ENCODE measurements at regions not wholly inside any gene's neighbourhood (a gene's known extent, or its start where the extent isn't known, plus 50 kb on each side); places are given as distances from the start of the nearest gene placed in this dataset.

DNA sequence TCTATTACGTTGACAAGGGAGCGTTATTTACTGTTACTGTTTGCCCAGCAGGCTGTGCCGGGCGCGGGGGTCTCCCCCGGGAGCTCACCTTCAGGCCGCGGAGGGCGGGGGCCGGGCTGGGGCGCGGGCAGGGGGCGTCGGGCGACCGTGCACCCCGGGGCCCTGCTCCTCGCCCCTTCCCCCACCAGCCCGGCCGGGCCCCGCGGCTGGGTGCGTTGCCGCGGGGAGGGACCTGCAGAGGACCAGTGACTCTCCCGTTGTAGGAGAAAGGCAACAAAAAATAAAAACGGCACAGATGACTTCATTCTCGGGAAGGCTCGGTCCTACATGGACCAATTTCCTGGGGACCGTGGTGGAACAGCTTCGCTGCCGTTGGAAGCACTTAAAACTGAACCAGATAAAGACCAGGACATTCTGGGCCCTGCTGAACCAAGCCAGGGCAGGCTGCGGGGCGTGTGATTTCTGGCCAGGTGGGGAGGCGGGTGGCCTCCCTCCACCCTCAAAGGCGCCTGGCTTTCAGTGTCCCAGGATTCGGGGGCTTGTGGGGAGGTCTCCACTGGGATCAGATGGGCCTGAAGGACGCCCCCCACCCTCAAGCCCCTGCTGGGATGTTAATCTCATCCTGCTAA is 57.4 kb downstream of the IGLL1 start:
- TF ChIP-seq, protein P1, sequence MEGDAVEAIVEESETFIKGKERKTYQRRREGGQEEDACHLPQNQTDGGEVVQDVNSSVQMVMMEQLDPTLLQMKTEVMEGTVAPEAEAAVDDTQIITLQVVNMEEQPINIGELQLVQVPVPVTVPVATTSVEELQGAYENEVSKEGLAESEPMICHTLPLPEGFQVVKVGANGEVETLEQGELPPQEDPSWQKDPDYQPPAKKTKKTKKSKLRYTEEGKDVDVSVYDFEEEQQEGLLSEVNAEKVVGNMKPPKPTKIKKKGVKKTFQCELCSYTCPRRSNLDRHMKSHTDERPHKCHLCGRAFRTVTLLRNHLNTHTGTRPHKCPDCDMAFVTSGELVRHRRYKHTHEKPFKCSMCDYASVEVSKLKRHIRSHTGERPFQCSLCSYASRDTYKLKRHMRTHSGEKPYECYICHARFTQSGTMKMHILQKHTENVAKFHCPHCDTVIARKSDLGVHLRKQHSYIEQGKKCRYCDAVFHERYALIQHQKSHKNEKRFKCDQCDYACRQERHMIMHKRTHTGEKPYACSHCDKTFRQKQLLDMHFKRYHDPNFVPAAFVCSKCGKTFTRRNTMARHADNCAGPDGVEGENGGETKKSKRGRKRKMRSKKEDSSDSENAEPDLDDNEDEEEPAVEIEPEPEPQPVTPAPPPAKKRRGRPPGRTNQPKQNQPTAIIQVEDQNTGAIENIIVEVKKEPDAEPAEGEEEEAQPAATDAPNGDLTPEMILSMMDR (IDR thresholded peaks at IDR 0.05): no peak

DNA sequence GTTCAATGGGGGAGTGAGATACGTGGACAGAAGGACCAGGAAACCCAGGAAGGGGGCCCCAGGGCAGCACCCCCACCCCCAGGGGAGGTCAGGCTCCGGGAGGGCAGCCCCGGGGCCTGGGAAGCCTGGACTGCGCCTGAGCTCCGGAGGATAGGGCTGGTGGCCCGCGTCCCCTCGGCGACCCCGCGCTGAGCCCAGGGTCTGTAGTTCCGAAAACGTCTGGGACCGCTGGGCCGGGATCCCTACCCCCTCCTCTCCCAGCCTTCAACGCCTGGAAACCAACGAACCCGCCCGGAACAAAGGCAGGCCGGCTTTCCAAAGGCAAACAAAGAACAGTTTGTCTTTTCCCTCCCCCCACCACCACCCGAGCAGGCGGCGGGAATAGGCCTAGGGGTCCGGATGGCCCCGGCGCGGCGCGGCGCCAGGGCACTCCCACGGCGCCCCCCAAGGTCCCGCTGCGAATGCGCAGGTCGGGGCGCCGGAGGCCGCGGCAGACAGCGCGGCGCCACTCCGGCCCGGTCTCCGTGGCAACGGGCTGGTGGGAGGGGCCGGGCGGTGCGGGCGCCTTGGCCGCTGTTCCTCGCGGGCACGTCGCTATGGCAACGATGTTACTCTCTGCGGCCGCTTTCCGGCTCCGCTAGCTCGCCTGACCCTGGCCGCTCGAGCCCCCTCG is 58.5 kb downstream of the IGLL1 start:
- TF ChIP-seq, protein P1 (IDR thresholded peaks at IDR 0.05): no peak

DNA sequence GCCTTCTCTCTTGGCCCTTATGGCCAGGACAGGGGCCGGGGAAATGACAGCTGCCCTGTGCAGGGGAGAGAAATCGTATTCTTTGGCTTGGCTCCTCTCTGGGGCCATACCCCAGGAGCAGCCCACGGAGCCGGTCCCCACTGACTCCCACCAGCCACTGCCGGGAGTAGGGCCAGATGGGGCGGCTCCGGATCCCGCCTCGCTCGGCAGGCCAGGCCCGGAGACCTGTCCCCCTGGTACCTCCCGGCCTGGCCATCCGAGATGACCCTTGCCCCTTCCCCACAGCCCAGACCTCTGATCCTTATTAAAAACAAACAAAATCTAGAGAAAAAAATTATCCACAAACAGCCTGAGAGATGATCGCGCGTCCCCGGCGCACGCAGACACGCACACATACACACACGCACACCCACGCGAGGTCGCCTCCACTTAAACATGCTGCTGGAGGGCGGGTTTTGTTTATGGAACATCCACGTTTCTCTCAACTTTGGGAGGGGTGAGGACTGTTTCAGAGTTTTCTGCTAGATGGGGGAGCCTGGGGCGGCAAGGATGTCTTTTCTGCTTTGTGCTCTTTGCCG is 59.1 kb downstream of the IGLL1 start:
- TF ChIP-seq, protein P1 (IDR thresholded peaks at IDR 0.05): no peak

DNA sequence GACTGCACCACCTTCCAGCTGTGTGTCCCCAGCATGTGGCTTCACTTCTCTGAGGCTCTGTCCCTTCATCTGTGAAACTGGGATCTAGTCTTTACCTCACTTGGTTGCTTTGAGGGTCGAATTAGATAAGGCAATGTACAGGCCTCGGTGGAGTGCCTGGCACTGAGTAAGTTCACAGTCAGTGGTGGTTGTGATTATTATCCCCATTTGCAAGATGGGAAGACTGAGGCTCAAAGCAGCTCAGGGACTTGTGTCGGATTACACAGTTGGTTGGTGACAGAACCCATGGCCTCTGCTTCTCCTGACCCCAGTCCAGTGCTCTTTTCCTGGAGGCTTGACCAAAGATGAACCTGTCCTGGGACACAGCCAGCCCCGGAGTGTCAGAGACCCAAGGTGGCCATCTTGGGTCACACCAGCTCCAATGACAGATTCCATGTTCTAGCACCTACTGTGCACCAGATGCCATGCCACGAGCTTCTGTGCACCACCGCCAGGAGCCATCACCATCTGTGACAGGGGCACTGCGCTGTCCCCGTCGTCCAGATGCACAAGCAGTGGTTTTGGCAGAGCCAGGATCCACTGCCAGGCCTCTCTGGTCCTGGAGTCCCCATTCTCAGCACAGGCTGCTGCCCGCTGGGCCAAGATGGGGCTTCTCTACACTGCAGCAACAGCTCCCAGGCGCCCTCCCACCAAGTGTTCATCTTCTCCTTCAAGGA is 60.5 kb downstream of the IGLL1 start:
- TF ChIP-seq, protein P1 (IDR thresholded peaks at IDR 0.05): no peak

DNA sequence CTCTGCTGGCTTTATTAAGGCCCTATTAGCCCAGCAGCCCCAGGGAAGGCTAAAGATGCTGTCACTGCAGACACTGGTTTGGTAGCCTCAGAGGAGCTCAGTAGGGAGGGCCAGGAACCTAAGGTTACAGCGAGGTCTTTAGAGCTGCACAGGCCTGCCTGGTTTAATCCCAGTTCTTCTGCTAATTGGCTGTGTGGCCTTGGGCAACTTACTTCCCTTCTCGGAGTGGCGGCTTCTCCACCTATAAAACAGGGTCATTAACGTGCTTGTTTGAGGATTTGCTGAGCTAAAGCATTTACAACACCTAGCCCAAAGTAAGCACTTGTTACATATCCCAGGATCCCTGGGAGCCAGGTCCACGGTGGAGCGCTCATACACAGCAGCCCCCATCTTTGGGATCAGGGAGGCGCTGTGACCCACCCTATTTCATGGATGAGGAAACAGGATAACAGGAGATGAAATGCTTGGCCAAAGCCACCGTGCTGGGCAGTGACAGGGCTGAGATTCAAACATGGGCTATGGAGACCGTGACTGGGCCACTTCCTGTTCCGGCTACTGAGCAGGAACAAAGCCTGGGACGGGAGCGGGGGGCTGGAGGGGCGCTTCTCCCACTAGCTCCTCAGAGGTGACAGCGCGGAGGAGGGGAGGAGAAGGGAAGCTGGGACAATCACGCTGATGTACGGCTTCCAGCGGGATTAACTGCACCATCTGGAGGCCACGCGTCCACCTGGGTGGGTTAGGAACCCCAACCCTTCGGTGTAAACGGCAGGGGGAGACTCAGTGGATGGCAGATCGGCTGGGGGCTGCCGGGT is 61.5 kb downstream of the IGLL1 start:
- TF ChIP-seq, protein P1 (IDR thresholded peaks at IDR 0.05): no peak

DNA sequence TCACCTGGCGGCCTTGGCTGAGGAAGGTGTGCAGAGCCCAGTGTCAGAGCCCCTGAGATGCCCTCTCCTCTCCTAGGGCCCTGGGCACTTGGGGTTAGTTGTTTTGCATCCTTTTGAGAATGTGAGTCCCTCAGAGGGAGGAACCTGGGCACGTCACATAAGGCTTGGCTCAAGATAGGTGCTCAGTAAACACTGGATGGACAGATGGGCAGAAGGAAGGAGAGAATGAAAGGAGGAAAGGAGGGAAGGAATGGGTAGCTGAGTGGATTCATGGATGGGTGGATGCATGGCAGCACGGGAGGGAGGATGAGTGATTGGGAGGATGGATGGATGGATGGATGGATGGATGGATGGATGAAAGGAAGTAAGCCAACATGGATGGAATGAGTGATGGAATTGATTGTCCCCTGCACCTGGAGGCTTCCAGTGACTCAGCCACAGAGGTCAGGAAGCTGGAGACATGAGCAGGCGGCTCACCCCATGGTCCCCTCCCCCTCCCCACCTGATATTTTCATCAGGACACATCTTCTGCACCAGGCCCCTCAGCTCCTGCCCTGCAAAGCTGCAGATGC is 62.2 kb downstream of the IGLL1 start:
- TF ChIP-seq, protein P1 (IDR thresholded peaks at IDR 0.05): no peak

DNA sequence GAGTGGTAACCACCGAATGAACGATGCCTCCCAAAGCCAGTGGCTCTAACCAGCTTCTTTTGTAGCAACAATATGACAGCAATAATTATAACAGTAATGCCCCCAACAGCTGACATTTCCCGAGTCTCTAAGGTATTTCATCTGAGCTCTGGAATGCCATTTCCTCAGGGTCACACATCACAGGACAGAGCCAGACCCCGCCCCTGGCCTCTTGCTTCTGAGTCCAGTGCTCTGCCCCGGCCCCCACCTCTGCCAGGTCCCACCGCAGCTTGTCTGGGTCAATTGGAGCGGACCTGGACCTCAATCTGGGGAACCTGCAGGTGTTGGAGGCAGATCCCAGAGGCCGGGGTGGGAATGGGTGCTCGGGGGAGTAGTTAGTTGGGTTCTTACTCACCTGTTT is 63.8 kb downstream of the IGLL1 start:
- TF ChIP-seq, protein P1 (IDR thresholded peaks at IDR 0.05): no peak

Measured in LNCAP (cell line).